ENCODE measurements at regions not wholly inside any gene's neighbourhood (a gene's known extent, or its start where the extent isn't known, plus 50 kb on each side); places are given as distances from the start of the nearest gene placed in this dataset.

DNA sequence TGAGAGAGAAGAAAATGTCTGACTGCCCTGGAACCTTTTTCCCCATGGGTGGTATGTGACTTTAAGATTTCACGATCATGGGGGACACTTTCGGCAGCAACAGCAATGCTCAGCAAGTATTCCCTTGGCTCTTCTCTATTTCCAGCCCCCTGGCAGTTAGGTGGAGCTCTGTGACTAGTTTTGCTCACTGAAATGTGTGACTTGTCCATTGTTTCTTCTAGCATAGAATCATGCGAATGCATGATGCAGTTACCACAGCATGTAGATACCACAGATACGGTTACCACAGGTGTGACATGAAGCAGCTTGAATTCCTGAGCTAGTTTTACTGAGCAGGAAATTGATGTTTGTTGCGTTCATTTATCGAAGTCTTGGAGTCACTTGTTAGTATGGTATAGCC lies 1034.5 kb upstream of the EEF2KMT start:
- no peak overlapping the region for H3K9ac ChIP-seq (ENCODE audit: insufficient read depth in 1 of 2, low read length in 2 of 2)
- DNase-seq, result peak in 1 of 3 donors; percentile 2
- H3K27ac ChIP-seq (ENCODE audit: low read depth in 1 of 2, low read length in 1 of 2), result no peak overlapping the region
- WGBS, 2 donors, result 77 to 83% methylated on average over 6 of the region's 6 CpGs
- peaks cover 0 to 4% (median 0%) of the 10 kb centered on the region in 4 donors for H3K9me3 ChIP-seq (ENCODE audit: control insufficient read depth in 4 of 4, insufficient read depth in 3 of 4, low read length in 3 of 4)
- TF ChIP-seq CTCF (IDR thresholded peaks at IDR 0.05; ENCODE audit: control extremely low read depth, extremely low read depth), result no peak
- H3K4me1 ChIP-seq (ENCODE audit: control insufficient read depth in 5 of 5, insufficient read depth in 5 of 5, low read length in 5 of 5), result no peaks in the 10 kb centered on the region
- ATAC-seq (ENCODE audit: insufficient read depth, low FRiP score), result no peak
- no peaks in the 10 kb centered on the region for H3K36me3 ChIP-seq (ENCODE audit: control insufficient read depth in 4 of 4, insufficient read depth in 4 of 4, low read length in 4 of 4)
- no peak overlapping the region for H3K4me3 ChIP-seq
- no peaks in the 10 kb centered on the region for H3K27me3 ChIP-seq (ENCODE audit: control insufficient read depth in 3 of 3, insufficient read depth in 3 of 3, low read length in 2 of 3)

GRCh38 chr16:6131526-6132050 lies 1034.0 kb upstream of the EEF2KMT start:
- H3K4me3 ChIP-seq, result no peak overlapping the region
- H3K27ac ChIP-seq (ENCODE audit: low read depth in 1 of 2, low read length in 1 of 2), result no peak overlapping the region
- H3K27me3 ChIP-seq (ENCODE audit: control insufficient read depth in 3 of 3, insufficient read depth in 3 of 3, low read length in 2 of 3), result no peaks in the 10 kb centered on the region
- no peak for DNase-seq
- peaks cover 0 to 4% (median 0%) of the 10 kb centered on the region in 4 donors for H3K9me3 ChIP-seq (ENCODE audit: control insufficient read depth in 4 of 4, insufficient read depth in 3 of 4, low read length in 3 of 4)
- no peak for TF ChIP-seq CTCF (IDR thresholded peaks at IDR 0.05; ENCODE audit: control extremely low read depth, extremely low read depth)
- ATAC-seq (ENCODE audit: insufficient read depth, low FRiP score), result no peak
- no peaks in the 10 kb centered on the region for H3K36me3 ChIP-seq (ENCODE audit: control insufficient read depth in 4 of 4, insufficient read depth in 4 of 4, low read length in 4 of 4)
- H3K9ac ChIP-seq (ENCODE audit: insufficient read depth in 1 of 2, low read length in 2 of 2), result no peak overlapping the region
- H3K4me1 ChIP-seq (ENCODE audit: control insufficient read depth in 5 of 5, insufficient read depth in 5 of 5, low read length in 5 of 5), result no peaks in the 10 kb centered on the region
- 68 to 86% methylated on average over 5 of the region's 5 CpGs for WGBS, 2 donors

GRCh38 chr16:6125483-6126259 lies 1028.1 kb upstream of the EEF2KMT start:
- no peak for TF ChIP-seq CTCF (IDR thresholded peaks at IDR 0.05; ENCODE audit: control extremely low read depth, extremely low read depth)
- no peaks in the 10 kb centered on the region for H3K27me3 ChIP-seq (ENCODE audit: control insufficient read depth in 3 of 3, insufficient read depth in 3 of 3, low read length in 2 of 3)
- no peak overlapping the region for H3K27ac ChIP-seq (ENCODE audit: low read depth in 1 of 2, low read length in 1 of 2)
- H3K4me1 ChIP-seq (ENCODE audit: control insufficient read depth in 5 of 5, insufficient read depth in 5 of 5, low read length in 5 of 5), result no peaks in the 10 kb centered on the region
- no peaks in the 10 kb centered on the region for H3K36me3 ChIP-seq (ENCODE audit: control insufficient read depth in 4 of 4, insufficient read depth in 4 of 4, low read length in 4 of 4)
- DNase-seq (no peak), ATAC-seq (ENCODE audit: insufficient read depth, low FRiP score) (no peak)
- peaks cover 0 to 3% (median 0%) of the 10 kb centered on the region in 4 donors for H3K9me3 ChIP-seq (ENCODE audit: control insufficient read depth in 4 of 4, insufficient read depth in 3 of 4, low read length in 3 of 4)
- 77 to 80% methylated on average over 8 of the region's 8 CpGs for WGBS, 2 donors
- no peak overlapping the region for H3K4me3 ChIP-seq
- H3K9ac ChIP-seq (ENCODE audit: insufficient read depth in 1 of 2, low read length in 2 of 2), result no peak overlapping the region

Data from lung (tissue), 11 donors.